Cardiac fibroblast (primary cell): ENCODE measurements at regions not wholly inside any gene's neighbourhood (a gene's known extent, or its start where the extent isn't known, plus 50 kb on each side); places are given as distances from the start of the nearest gene placed in this dataset.
"Not testable (repeated sequence)": the region's sequence is repeated elsewhere in the genome, so short reads cannot be mapped to it uniquely, and the experiment has no call there.

Source experiments
- DNase-seq, 2 donors: peaks; one replicate each; pipeline versions ENCODE4 v3.0.0 to v3.0.0-alpha.2; 2010; ENCODE audit warnings: low read depth in 2 of 2
- H3K4me3 ChIP-seq, 2 donors: replicated peaks in 1 of 2; 1 replicate in 1 of 2; 2 replicates in 1 of 2; pipeline ENCODE4 v1.5.1; 2011; ENCODE audit warnings: low read depth in 2 of 2, low read length in 2 of 2, mild to moderate bottlenecking in 2 of 2, moderate library complexity in 1 of 2
- TF ChIP-seq, protein P1 (sequence below): IDR thresholded peaks from one replicate; pipeline ENCODE4 v1.5.1; 2011; ENCODE audit warnings: low read depth, mild to moderate bottlenecking, low read length, inconsistent platforms

- H3K4me3 ChIP-seq = no peak overlapping the region
- TF ChIP-seq, protein P1, sequence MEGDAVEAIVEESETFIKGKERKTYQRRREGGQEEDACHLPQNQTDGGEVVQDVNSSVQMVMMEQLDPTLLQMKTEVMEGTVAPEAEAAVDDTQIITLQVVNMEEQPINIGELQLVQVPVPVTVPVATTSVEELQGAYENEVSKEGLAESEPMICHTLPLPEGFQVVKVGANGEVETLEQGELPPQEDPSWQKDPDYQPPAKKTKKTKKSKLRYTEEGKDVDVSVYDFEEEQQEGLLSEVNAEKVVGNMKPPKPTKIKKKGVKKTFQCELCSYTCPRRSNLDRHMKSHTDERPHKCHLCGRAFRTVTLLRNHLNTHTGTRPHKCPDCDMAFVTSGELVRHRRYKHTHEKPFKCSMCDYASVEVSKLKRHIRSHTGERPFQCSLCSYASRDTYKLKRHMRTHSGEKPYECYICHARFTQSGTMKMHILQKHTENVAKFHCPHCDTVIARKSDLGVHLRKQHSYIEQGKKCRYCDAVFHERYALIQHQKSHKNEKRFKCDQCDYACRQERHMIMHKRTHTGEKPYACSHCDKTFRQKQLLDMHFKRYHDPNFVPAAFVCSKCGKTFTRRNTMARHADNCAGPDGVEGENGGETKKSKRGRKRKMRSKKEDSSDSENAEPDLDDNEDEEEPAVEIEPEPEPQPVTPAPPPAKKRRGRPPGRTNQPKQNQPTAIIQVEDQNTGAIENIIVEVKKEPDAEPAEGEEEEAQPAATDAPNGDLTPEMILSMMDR = no peak
- no peak for DNase-seq
Observed at GRCh38 chr12:24522736-24523135, 426.2 kb downstream of the BCAT1 start.

DNA sequence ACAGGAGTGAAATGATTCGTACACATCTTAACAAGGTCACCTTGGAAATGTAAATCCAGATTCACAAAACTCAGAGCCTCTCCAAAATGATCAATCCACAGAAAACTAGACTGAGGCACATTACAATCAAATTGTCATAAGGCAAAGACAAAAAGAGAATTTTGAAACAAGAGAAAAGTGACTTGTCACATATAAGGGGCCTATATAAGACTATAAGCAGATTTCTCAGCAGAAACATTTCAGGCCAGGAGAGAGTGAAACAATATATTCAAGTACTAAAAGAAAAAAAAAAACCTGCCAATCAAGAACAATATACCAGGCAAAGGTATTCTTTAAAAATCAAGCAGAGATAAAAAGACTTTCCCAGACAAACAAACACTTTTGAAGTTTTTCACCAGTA, 429.1 kb downstream of the BCAT1 start:
- H3K4me3 ChIP-seq = no peak overlapping the region
- TF ChIP-seq, protein P1 = no peak
- DNase-seq = no peak

- no peak overlapping the region for H3K4me3 ChIP-seq
- DNase-seq = no peak
- TF ChIP-seq, protein P1 = no peak
Observed at GRCh38 chr12:24517000-24517399, 431.9 kb downstream of the BCAT1 start.

DNA sequence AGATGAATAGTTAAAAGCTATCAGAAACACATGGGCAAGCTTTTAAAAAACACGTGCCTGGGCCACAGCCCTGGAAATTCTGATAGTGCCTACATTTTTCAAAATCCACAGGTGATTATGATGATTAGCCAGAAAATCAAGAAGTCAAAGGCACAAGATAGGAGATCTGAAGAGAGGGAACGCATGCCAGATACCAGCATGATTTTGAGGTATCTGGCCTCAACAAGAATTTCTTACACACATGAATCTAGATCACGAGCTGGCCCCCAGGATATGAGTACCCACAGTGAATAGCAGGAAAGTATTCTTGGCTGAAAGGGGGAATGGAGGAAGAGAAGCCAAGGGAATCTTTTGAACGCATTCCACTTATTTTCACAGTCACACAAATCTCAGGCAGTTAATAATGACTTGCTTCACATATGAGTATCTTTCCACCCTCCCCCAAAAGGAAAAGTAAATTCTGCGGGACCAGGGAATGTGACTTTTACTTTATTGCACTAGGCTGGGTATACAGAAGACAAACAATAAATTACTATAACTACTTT, 438.2 kb downstream of the BCAT1 start:
- no peak overlapping the region for H3K4me3 ChIP-seq
- TF ChIP-seq, protein P1 = no peak
- DNase-seq = no peak

DNA sequence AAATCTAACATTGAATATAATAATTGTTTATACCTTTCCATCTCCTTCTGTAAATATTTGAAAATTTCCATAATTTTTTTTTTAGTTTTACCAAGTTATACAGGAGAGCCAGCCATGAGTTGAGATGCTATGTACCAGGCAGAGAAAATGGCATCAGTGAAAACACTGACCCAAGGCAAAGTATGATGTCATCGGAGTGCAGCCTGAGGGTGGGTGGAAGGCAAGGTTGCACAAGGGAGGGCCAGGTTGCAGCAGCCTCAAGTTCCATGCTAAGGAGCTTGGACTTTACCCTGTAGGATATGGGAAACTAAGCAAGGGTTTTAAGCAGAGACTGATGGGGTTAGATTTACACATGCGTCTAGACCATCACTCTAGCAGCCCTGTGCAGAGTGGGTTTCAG, 441.1 kb downstream of the BCAT1 start:
- DNase-seq = no peak
- H3K4me3 ChIP-seq = no peak overlapping the region
- TF ChIP-seq, protein P1 = no peak

DNA sequence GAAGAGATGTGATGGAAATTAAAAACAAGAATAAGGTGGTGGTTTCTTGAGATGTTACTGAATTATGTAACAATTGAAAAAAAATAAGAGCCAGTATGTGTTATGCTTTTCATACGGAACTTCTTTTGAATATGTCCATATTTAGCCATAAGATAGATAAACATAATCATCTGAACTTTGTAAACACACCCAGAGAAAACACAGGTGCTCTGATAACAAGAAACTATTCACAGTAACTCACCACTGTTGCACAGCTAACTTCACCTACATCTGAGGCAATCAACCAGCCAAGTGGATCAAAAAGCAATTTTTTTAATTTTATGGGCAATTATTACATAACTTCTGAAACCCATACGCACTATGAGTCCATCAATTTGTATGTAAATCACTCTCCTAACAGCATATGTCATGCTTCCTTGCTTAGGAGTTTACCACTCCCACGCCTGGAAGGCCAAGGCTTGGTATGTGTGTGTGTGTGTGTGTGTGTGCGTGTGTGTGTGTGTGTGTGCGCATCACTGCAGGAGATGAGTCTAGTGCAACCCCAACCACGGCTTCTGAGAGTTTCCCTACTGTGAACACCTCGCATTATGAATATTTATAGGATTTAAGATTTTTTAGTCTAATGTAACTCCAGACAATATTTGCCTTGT, 443.4 kb downstream of the BCAT1 start:
- no peak for DNase-seq
- TF ChIP-seq, protein P1 = no peak
- no peak overlapping the region for H3K4me3 ChIP-seq

GRCh38 chr12:24503477-24503876, 445.4 kb downstream of the BCAT1 start:
- not testable (repeated sequence) for H3K4me3 ChIP-seq, DNase-seq
